ENCODE measurements at regions not wholly inside any gene's neighbourhood (a gene's known extent, or its start where the extent isn't known, plus 50 kb on each side); places are given as distances from the start of the nearest gene placed in this dataset.

- intact Hi-C loops (cut with micrococcal nuclease; ENCODE audit: unreplicated experiment): no loop called here
- no peaks in the 10 kb centered on the region for H3K36me3 ChIP-seq (ENCODE audit: insufficient read depth, low read length)
- BruUV-seq (replicated peaks): no TSS peak
- ChIA-PET POLR2A (interaction anchor here (0.6 to 1.0 kb wide), 3 partner anchors 32 to 891 kb away, joined by 3 to 4 read pairs (median 4); no protein-coding TSS in a partner anchor), CTCF (ENCODE audit: unreplicated experiment) (no interaction called here)
- no peak overlapping the region for H2AFZ ChIP-seq (ENCODE audit: low read length)
- H3K4me3 ChIP-seq (ENCODE audit: low read depth, low read length, poor library complexity, severe bottlenecking): no peak overlapping the region
- H3K9me3 ChIP-seq (ENCODE audit: low read length): no peaks in the 10 kb centered on the region
- no peaks in the 10 kb centered on the region for H4K20me1 ChIP-seq (ENCODE audit: insufficient read depth, low read length)
- DNase-seq (ENCODE audit: low spot score): no peak
- H3K4me1 ChIP-seq (ENCODE audit: insufficient read depth, low read length, poor library complexity, severe bottlenecking): no peaks in the 10 kb centered on the region
- H3K79me2 ChIP-seq (ENCODE audit: insufficient read depth, low read depth, low read length): no peaks in the 10 kb centered on the region
- H3K27ac ChIP-seq (ENCODE audit: low read depth, low read length, poor library complexity, severe bottlenecking): no peak overlapping the region
- no peak for TF ChIP-seq EZH2phosphoT487 (IDR thresholded peaks at IDR 0.05; ENCODE audit: borderline replicate concordance, low read depth, low read length)
- TF ChIP-seq CTCF (conservative IDR thresholded peaks at IDR 0.05; ENCODE audit: low read length): no peak
- H3K4me2 ChIP-seq (ENCODE audit: low read length): no peak overlapping the region
- H3K9me2 ChIP-seq (ENCODE audit: insufficient read depth, low read length): no peaks in the 10 kb centered on the region
These were observed 2284.5 kb downstream of the LRRC4C start for GRCh38 chr11:39174965-39175364.

- H3K4me1 ChIP-seq (ENCODE audit: insufficient read depth, low read length, poor library complexity, severe bottlenecking): no peaks in the 10 kb centered on the region
- no peak overlapping the region for H3K27ac ChIP-seq (ENCODE audit: low read depth, low read length, poor library complexity, severe bottlenecking)
- no peak overlapping the region for H3K4me2 ChIP-seq (ENCODE audit: low read length)
- intact Hi-C loops (cut with micrococcal nuclease; ENCODE audit: unreplicated experiment): no loop called here
- no peaks in the 10 kb centered on the region for H3K9me3 ChIP-seq (ENCODE audit: low read length)
- no peaks in the 10 kb centered on the region for H3K9me2 ChIP-seq (ENCODE audit: insufficient read depth, low read length)
- H3K4me3 ChIP-seq (ENCODE audit: low read depth, low read length, poor library complexity, severe bottlenecking): no peak overlapping the region
- TF ChIP-seq EZH2phosphoT487 (IDR thresholded peaks at IDR 0.05; ENCODE audit: borderline replicate concordance, low read depth, low read length) (no peak), CTCF (conservative IDR thresholded peaks at IDR 0.05; ENCODE audit: low read length) (no peak)
- H4K20me1 ChIP-seq (ENCODE audit: insufficient read depth, low read length): no peaks in the 10 kb centered on the region
- no TSS peak for BruUV-seq (replicated peaks)
- no peak for DNase-seq (ENCODE audit: low spot score)
- H3K36me3 ChIP-seq (ENCODE audit: insufficient read depth, low read length): no peaks in the 10 kb centered on the region
- no peak overlapping the region for H2AFZ ChIP-seq (ENCODE audit: low read length)
- ChIA-PET CTCF (ENCODE audit: unreplicated experiment) (no interaction called here), POLR2A (interaction anchor here (0.6 kb wide), 1 partner anchor 35 kb away, joined by 4 read pairs; no protein-coding TSS in a partner anchor)
- H3K79me2 ChIP-seq (ENCODE audit: insufficient read depth, low read depth, low read length): no peaks in the 10 kb centered on the region
These were observed 2285.3 kb downstream of the LRRC4C start for GRCh38 chr11:39174196-39174595.

DNA sequence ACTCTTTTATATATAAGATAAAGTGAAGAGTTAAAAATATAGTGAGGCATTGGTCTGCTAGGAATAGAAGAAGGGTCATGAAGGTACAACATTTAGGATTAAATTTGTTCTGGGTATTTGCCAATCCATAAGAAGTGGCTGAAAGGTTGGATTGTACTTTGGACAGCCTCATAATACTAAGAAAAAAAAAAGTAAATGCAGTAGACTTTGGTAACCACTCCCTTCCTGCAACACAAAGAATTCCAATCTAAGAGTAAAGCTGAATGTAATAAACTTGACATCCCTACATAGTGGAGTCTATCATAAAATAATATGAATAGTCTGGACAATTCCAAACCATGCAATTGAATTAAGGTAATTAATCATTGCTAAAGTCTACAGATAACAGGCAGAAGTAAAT lies 2294.4 kb downstream of the LRRC4C start:
- BruUV-seq (replicated peaks): no TSS peak
- no peak for DNase-seq (ENCODE audit: low spot score)
- CTCF ChIA-PET (ENCODE audit: unreplicated experiment): no interaction called here
- H3K27ac ChIP-seq (ENCODE audit: low read depth, low read length, poor library complexity, severe bottlenecking): no peak overlapping the region
- no peaks in the 10 kb centered on the region for H3K36me3 ChIP-seq (ENCODE audit: insufficient read depth, low read length)
- H3K79me2 ChIP-seq (ENCODE audit: insufficient read depth, low read depth, low read length): no peaks in the 10 kb centered on the region
- H4K20me1 ChIP-seq (ENCODE audit: insufficient read depth, low read length): no peaks in the 10 kb centered on the region
- TF ChIP-seq CTCF (conservative IDR thresholded peaks at IDR 0.05; ENCODE audit: low read length): no peak
- no peak for TF ChIP-seq EZH2phosphoT487 (IDR thresholded peaks at IDR 0.05; ENCODE audit: borderline replicate concordance, low read depth, low read length)
- H3K4me2 ChIP-seq (ENCODE audit: low read length): no peak overlapping the region
- no peaks in the 10 kb centered on the region for H3K9me2 ChIP-seq (ENCODE audit: insufficient read depth, low read length)
- POLR2A ChIA-PET: no interaction called here
- no peak overlapping the region for H3K4me3 ChIP-seq (ENCODE audit: low read depth, low read length, poor library complexity, severe bottlenecking)
- no peaks in the 10 kb centered on the region for H3K4me1 ChIP-seq (ENCODE audit: insufficient read depth, low read length, poor library complexity, severe bottlenecking)
- 0 out of 2 replicates have a peak, but pooled peaks cover 6% of the 10 kb centered on the region for H3K9me3 ChIP-seq (ENCODE audit: low read length)
- H2AFZ ChIP-seq (ENCODE audit: low read length): no peak overlapping the region
- intact Hi-C loops (cut with micrococcal nuclease; ENCODE audit: unreplicated experiment): no loop called here

Data from OCI-LY7 (cell line).